Panc1 (cell line): ENCODE measurements at regions not wholly inside any gene's neighbourhood (a gene's known extent, or its start where the extent isn't known, plus 50 kb on each side); places are given as distances from the start of the nearest gene placed in this dataset.

Experiments
- ATAC-seq: fragments of 200-7000 bp; cut with Tn5 transposase; 2 replicates; pipeline ENCODE4 v1.9.1; 2020; ENCODE audit warnings: mild to moderate bottlenecking, moderate library complexity
- BruUV-seq: library from RNA; stranded (reverse); fragments of 400-500 nt; replicated peaks from 2 replicates; lab custom pipeline; 2021; lab: Mats Ljungman, UMichigan
- CTCF ChIA-PET: fragments of 300-600 bp; sonication (Branson Sonifier 250); formaldehyde crosslinking; loops from one replicate; lab custom pipeline; 2022; ENCODE audit warnings: antibody characterized with exemption; lab: Charles Lee
- POLR2A ChIA-PET: fragments of 300-600 bp; sonication (Branson Sonifier 250); formaldehyde crosslinking; loops from one replicate; lab custom pipeline; 2022; ENCODE audit warnings: antibody characterized with exemption; lab: Charles Lee
- DNase-seq: peaks from one replicate; pipeline ENCODE4 v3.0.0-alpha.2; 2010; ENCODE audit warnings: low read depth, low spot score
- H3K27ac ChIP-seq: 2 replicates; pipeline ENCODE4 v1.5.1; 2011; ENCODE audit warnings: mild to moderate bottlenecking, low read length, inconsistent platforms
- H3K27me3 ChIP-seq: fragments of 200-500 bp; sonication (Bioruptor generic); 2 replicates; pipeline ENCODE4 v1.6.0; 2014; ENCODE audit warnings: low read length, inconsistent platforms; ENCODE audit not compliant: control insufficient read depth, insufficient read depth
- H3K36me3 ChIP-seq: fragments of 200-500 bp; sonication (Bioruptor generic); 2 replicates; pipeline ENCODE4 v1.5.1; 2014; ENCODE audit warnings: inconsistent platforms, mild to moderate bottlenecking, low read length, moderate library complexity; ENCODE audit not compliant: control insufficient read depth, insufficient read depth
- H3K4me1 ChIP-seq: 2 replicates; pipeline ENCODE4 v1.5.1; 2011; ENCODE audit warnings: inconsistent platforms, mild to moderate bottlenecking, low read length, moderate library complexity; ENCODE audit not compliant: control insufficient read depth, insufficient read depth
- H3K4me3 ChIP-seq, 2 experiments: 2 replicates each; pipeline ENCODE4 v1.5.1; 2011 to 2012; ENCODE audit warnings: low read depth in 2 of 2, low read length in 2 of 2, mild to moderate bottlenecking in 2 of 2, inconsistent platforms in 1 of 2, moderate library complexity in 1 of 2
- H3K9me3 ChIP-seq: fragments of 200-500 bp; sonication (Bioruptor generic); 2 replicates; pipeline ENCODE4 v1.5.1; 2014; ENCODE audit warnings: low read depth, mild to moderate bottlenecking, inconsistent platforms, low read length, moderate library complexity; ENCODE audit not compliant: control insufficient read depth, insufficient read depth
- POLR2AphosphoS5 ChIP-seq: IDR thresholded peaks from 2 replicates; pipeline ENCODE4 v1.6.1; 2012; ENCODE audit warnings: mild to moderate bottlenecking, low read depth, low read length, moderate library complexity
- SIN3A ChIP-seq: IDR thresholded peaks from 2 replicates; pipeline ENCODE4 v1.6.1; 2012; ENCODE audit warnings: low read depth, mild to moderate bottlenecking, low read length, moderate library complexity, borderline replicate concordance; ENCODE audit not compliant: insufficient read depth
- TCF7L2 ChIP-seq: IDR thresholded peaks from 2 replicates; pipeline ENCODE4 v1.6.1; 2011; ENCODE audit warnings: mild to moderate bottlenecking, low read depth, low read length, inconsistent platforms
- in situ Hi-C: cut with HindIII; loops from 2 replicates; pipeline ENCODE4 v1.10.0; 2016; ENCODE audit warnings: low sequenced_read_pairs, low pct_unique_long_range_greater_than_20kb
- intact Hi-C: fragments of 100-400 bp; cut with micrococcal nuclease; formaldehyde crosslinking; loops from one replicate; pipeline ENCODE4 v1.10.0; 2022; ENCODE audit not compliant: unreplicated experiment
- TF ChIP-seq, protein P1 (sequence below): fragments of 450-650 bp; IDR thresholded peaks from 2 replicates; pipeline ENCODE4 v1.5.1; 2017; ENCODE audit warnings: mild to moderate bottlenecking
- TF ChIP-seq, protein P2 (sequence below), 2 experiments: IDR thresholded peaks; 2 replicates each; pipeline ENCODE4 v1.6.1; 2011 to 2012; ENCODE audit warnings: low read depth in 2 of 2, control low read depth in 1 of 2, low read length in 1 of 2, mild to moderate bottlenecking in 1 of 2, moderate library complexity in 1 of 2; ENCODE audit not compliant: insufficient read depth in 1 of 2

DNA sequence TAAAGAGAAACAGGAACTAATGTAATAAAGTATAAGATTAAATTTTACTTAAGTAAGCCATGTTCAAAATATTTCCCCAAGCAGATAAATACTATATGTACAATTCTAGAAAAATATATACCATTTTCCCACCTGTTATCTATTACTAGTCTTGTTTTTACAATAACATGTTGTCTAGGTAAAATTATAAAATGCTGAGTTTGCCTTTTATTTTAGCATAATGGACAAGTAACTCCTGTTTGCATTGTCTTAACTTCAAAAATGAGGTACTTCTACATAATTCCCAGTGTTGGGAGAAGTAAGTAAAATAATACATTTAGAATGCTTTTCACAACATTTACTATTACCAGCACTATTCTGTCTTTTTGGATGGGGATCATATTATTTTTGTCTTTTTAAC is 800.5 kb downstream of the SLITRK6 start:
- CTCF ChIA-PET: no interaction called here
- DNase-seq (no peak), ATAC-seq (no peak)
- no peaks in the 10 kb centered on the region for H3K4me1 ChIP-seq
- no peaks in the 10 kb centered on the region for H3K27me3 ChIP-seq
- in situ Hi-C loops: no loop called here
- H3K27ac ChIP-seq: no peak overlapping the region
- TF ChIP-seq, protein P1, sequence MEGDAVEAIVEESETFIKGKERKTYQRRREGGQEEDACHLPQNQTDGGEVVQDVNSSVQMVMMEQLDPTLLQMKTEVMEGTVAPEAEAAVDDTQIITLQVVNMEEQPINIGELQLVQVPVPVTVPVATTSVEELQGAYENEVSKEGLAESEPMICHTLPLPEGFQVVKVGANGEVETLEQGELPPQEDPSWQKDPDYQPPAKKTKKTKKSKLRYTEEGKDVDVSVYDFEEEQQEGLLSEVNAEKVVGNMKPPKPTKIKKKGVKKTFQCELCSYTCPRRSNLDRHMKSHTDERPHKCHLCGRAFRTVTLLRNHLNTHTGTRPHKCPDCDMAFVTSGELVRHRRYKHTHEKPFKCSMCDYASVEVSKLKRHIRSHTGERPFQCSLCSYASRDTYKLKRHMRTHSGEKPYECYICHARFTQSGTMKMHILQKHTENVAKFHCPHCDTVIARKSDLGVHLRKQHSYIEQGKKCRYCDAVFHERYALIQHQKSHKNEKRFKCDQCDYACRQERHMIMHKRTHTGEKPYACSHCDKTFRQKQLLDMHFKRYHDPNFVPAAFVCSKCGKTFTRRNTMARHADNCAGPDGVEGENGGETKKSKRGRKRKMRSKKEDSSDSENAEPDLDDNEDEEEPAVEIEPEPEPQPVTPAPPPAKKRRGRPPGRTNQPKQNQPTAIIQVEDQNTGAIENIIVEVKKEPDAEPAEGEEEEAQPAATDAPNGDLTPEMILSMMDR: no peak
- TF ChIP-seq, protein P2, sequence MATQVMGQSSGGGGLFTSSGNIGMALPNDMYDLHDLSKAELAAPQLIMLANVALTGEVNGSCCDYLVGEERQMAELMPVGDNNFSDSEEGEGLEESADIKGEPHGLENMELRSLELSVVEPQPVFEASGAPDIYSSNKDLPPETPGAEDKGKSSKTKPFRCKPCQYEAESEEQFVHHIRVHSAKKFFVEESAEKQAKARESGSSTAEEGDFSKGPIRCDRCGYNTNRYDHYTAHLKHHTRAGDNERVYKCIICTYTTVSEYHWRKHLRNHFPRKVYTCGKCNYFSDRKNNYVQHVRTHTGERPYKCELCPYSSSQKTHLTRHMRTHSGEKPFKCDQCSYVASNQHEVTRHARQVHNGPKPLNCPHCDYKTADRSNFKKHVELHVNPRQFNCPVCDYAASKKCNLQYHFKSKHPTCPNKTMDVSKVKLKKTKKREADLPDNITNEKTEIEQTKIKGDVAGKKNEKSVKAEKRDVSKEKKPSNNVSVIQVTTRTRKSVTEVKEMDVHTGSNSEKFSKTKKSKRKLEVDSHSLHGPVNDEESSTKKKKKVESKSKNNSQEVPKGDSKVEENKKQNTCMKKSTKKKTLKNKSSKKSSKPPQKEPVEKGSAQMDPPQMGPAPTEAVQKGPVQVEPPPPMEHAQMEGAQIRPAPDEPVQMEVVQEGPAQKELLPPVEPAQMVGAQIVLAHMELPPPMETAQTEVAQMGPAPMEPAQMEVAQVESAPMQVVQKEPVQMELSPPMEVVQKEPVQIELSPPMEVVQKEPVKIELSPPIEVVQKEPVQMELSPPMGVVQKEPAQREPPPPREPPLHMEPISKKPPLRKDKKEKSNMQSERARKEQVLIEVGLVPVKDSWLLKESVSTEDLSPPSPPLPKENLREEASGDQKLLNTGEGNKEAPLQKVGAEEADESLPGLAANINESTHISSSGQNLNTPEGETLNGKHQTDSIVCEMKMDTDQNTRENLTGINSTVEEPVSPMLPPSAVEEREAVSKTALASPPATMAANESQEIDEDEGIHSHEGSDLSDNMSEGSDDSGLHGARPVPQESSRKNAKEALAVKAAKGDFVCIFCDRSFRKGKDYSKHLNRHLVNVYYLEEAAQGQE (IDR thresholded peaks at IDR 0.05; ENCODE audit: insufficient read depth in 1 of 2, low read depth in 2 of 2, low read length in 1 of 2): no peak
- no peak for TF ChIP-seq SIN3A
- TF ChIP-seq POLR2AphosphoS5: no peak
- TF ChIP-seq TCF7L2: no peak
- H3K9me3 ChIP-seq: no peaks in the 10 kb centered on the region
- no TSS peak for BruUV-seq
- intact Hi-C loops: no loop called here
- H3K4me3 ChIP-seq: no peak overlapping the region
- H3K36me3 ChIP-seq: no peaks in the 10 kb centered on the region
- POLR2A ChIA-PET: no interaction called here

DNA sequence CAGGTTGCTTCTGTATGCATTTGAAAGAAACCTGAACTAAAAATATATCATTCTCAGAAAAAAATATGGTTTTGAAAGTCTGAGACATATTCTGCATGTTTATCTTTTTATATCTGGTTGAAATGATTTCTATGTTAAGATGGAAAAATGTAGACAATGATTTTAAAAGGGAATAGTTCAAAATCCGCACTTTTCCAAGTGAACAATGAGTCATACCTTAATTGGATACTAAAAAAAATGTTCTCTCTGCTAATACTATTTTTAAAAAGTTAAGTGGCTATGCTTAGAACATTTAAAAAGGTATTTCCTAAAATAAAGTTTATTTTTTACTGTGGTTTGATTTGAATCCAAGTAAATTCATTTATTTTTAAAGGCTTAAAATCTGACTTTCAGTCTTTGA is 801.4 kb downstream of the SLITRK6 start:
- CTCF ChIA-PET: no interaction called here
- Histone ChIP-seq H3K27ac (no peak overlapping the region), H3K27me3 (no peaks in the 10 kb centered on the region), H3K36me3 (no peaks in the 10 kb centered on the region), H3K9me3 (no peaks in the 10 kb centered on the region), H3K4me3 (no peak overlapping the region), H3K4me1 (no peaks in the 10 kb centered on the region)
- no peak for TF ChIP-seq TCF7L2
- no peak for TF ChIP-seq SIN3A
- TF ChIP-seq POLR2AphosphoS5: no peak
- TF ChIP-seq, protein P2 (IDR thresholded peaks at IDR 0.05; ENCODE audit: insufficient read depth in 1 of 2, low read depth in 2 of 2, low read length in 1 of 2): no peak
- TF ChIP-seq, protein P1: no peak
- in situ Hi-C loops: no loop called here
- DNase-seq: no peak
- BruUV-seq: no TSS peak
- POLR2A ChIA-PET: no interaction called here
- intact Hi-C loops: no loop called here
- no peak for ATAC-seq
